HepG2 (cell line): ENCODE measurements at regions not wholly inside any gene's neighbourhood (a gene's known extent, or its start where the extent isn't known, plus 50 kb on each side); places are given as distances from the start of the nearest gene placed in this dataset.
"Not testable (repeated sequence)": the region's sequence is repeated elsewhere in the genome, so short reads cannot be mapped to it uniquely, and the experiment has no call there.

ENCODE experiments used
- ATAC-seq: fragments of 200-7000 bp; cut with Tn5 transposase; 3 replicates; pipeline ENCODE4 v1.9.1; 2020; ENCODE audit warnings: mild to moderate bottlenecking, moderate library complexity
- BruUV-seq: library from RNA; stranded (reverse); fragments of 400-500 nt; replicated peaks from 2 replicates; lab custom pipeline; 2021; lab: Mats Ljungman, UMichigan
- CTCF ChIA-PET: fragments of 300-600 bp; formaldehyde crosslinking; extraction: SDS; loops from one replicate; lab custom pipeline; 2021; ENCODE audit warnings: low total read pairs, inconsistent platforms, low intra/inter-chr PET ratio; lab: Yijun Ruan, JAX
- POLR2A ChIA-PET: fragments of 350-600 bp; sonication (Branson Sonifier 250); formaldehyde crosslinking; loops from one replicate; lab custom pipeline; 2020; ENCODE audit warnings: antibody characterized with exemption, inconsistent platforms; lab: Yijun Ruan, JAX
- DNase-seq: peaks from one replicate; pipeline ENCODE4 v3.0.0-alpha.2; 2015; ENCODE audit warnings: low spot score
- FAIRE-seq: peaks from 3 replicates; lab custom pipeline; 2011; peaks lifted over from hg19 to GRCh38; lab: Jason Lieb, UNC
- H2AFZ ChIP-seq: one replicate; pipeline ENCODE4 v1.6.1; 2011; ENCODE audit warnings: low read length, inconsistent platforms
- H3K27ac ChIP-seq: fragments of 300-600 bp; 3 replicates; pipeline ENCODE4 v1.8.0; 2011; ENCODE audit warnings: mixed run types, mild to moderate bottlenecking, mixed read lengths, low read length, inconsistent platforms; ENCODE audit not compliant: insufficient read depth; ENCODE audit errors: extremely low read length
- H3K27me3 ChIP-seq, 2 experiments: fragments of 200-600 bp in 1 of 2; 2 replicates in 1 of 2; 3 replicates in 1 of 2; pipeline versions ENCODE4 v1.6.0 to v1.8.0; 2011; ENCODE audit warnings: low read length in 2 of 2, mild to moderate bottlenecking in 2 of 2, moderate library complexity in 2 of 2, inconsistent platforms in 1 of 2; ENCODE audit not compliant: insufficient read depth in 2 of 2, control insufficient read depth in 1 of 2
- H3K36me3 ChIP-seq, 2 experiments: fragments of 200-600 bp in 1 of 2; replicated peaks in 1 of 2; 2 replicates in 1 of 2; 3 replicates in 1 of 2; pipeline versions ENCODE4 v1.5.1 to v1.8.0; 2011; ENCODE audit warnings: low read length in 2 of 2, inconsistent platforms in 1 of 2; ENCODE audit not compliant: insufficient read depth in 2 of 2, control insufficient read depth in 1 of 2
- H3K4me1 ChIP-seq: 2 replicates; pipeline ENCODE4 v1.5.1; 2012; ENCODE audit warnings: low read length, inconsistent platforms; ENCODE audit not compliant: insufficient read depth
- H3K4me2 ChIP-seq: 2 replicates; pipeline ENCODE4 v1.6.0; 2011; ENCODE audit warnings: low read depth, low read length, inconsistent platforms
- H3K4me3 ChIP-seq, 3 experiments: fragments of 200-600 bp in 1 of 3; sonication (generic), shearing (Covaris generic) in 1 of 3; replicated peaks in 1 of 3; 2 replicates each; pipeline ENCODE4 v1.5.1; 2011 to 2016; ENCODE audit warnings: low read length in 3 of 3, inconsistent platforms in 2 of 3, low read depth in 2 of 3, mild to moderate bottlenecking in 2 of 3, control low read depth in 1 of 3, mixed read lengths in 1 of 3; ENCODE audit not compliant: insufficient read depth in 1 of 3
- H3K79me2 ChIP-seq: one replicate; pipeline ENCODE4 v1.6.1; 2011; ENCODE audit warnings: low read length, inconsistent platforms; ENCODE audit not compliant: insufficient read depth
- H3K9ac ChIP-seq: 2 replicates; pipeline ENCODE4 v1.6.0; 2011; ENCODE audit warnings: mild to moderate bottlenecking, low read depth, low read length, inconsistent platforms; ENCODE audit not compliant: insufficient read depth
- H3K9me3 ChIP-seq: 2 replicates; pipeline ENCODE4 v1.5.1; 2012; ENCODE audit warnings: mild to moderate bottlenecking, low read length
- H4K20me1 ChIP-seq: 2 replicates; pipeline ENCODE4 v1.6.0; 2011; ENCODE audit warnings: inconsistent platforms, mild to moderate bottlenecking, low read length, moderate library complexity; ENCODE audit not compliant: insufficient read depth
- ARNT2 ChIP-seq: sonication (generic); formaldehyde crosslinking; IDR thresholded peaks from 2 replicates; pipeline ENCODE4 v1.8.0; 2022; ENCODE audit warnings: mild to moderate bottlenecking, low read depth, missing genetic modification reagents, moderate library complexity
- ATF7-NPFF ChIP-seq: sonication (generic); formaldehyde crosslinking; IDR thresholded peaks from 2 replicates; pipeline ENCODE4 v1.8.1; 2023; ENCODE audit warnings: mild to moderate bottlenecking, low read depth, missing genetic modification reagents, moderate library complexity
- NFKBIZ ChIP-seq: IDR thresholded peaks from 2 replicates; pipeline ENCODE4 v1.6.1; 2018; ENCODE audit warnings: missing genetic modification reagents, missing compliant biosample characterization
- ZMYM2 ChIP-seq: sonication (generic); formaldehyde crosslinking; IDR thresholded peaks from 2 replicates; pipeline ENCODE4 v1.8.0; 2022; ENCODE audit warnings: mild to moderate bottlenecking, missing genetic modification reagents
- ZNF10 ChIP-seq: sonication (generic); formaldehyde crosslinking; IDR thresholded peaks from 2 replicates; pipeline ENCODE4 v1.4.0; 2020; ENCODE audit warnings: mild to moderate bottlenecking, low read depth, missing genetic modification reagents, borderline replicate concordance
- ZNF18 ChIP-seq: sonication (generic); formaldehyde crosslinking; IDR thresholded peaks from 2 replicates; pipeline ENCODE4 v1.8.0; 2022; ENCODE audit warnings: mild to moderate bottlenecking, missing genetic modification reagents; ENCODE audit not compliant: insufficient replicate concordance
- ZNF605 ChIP-seq: sonication (generic); formaldehyde crosslinking; IDR thresholded peaks from 2 replicates; pipeline ENCODE4 v1.8.0; 2022; ENCODE audit warnings: mild to moderate bottlenecking, missing genetic modification reagents
- ZNF850 ChIP-seq: sonication (generic); formaldehyde crosslinking; conservative IDR thresholded peaks from 2 replicates; pipeline ENCODE4 v1.9.0; 2021; ENCODE audit warnings: mild to moderate bottlenecking, missing genetic modification reagents
- ZNF883 ChIP-seq: sonication (generic); formaldehyde crosslinking; IDR thresholded peaks from 2 replicates; pipeline ENCODE4 v1.5.1; 2020; ENCODE audit warnings: mild to moderate bottlenecking, missing genetic modification reagents; ENCODE audit errors: not compliant biosample characterization
- WGBS: methylation state at CpG from one replicate; pipeline ENCODE4 v1.1.6; 2017; ENCODE audit warnings: low lambda C conversion rate; 5-methylcytosine and 5-hydroxymethylcytosine counted together
- in situ Hi-C: cut with HindIII; loops from 2 replicates; pipeline ENCODE4 v1.10.0; 2017; ENCODE audit warnings: low pct_unique_long_range_greater_than_20kb; ENCODE audit not compliant: extremely low pct_ligation_motif_present
- intact Hi-C: fragments of 100-400 bp; cut with micrococcal nuclease; formaldehyde crosslinking; loops from one replicate; pipeline ENCODE4 v1.10.0; 2022; ENCODE audit not compliant: unreplicated experiment

- 93% methylated on average over 5 of the region's 5 CpGs for WGBS
- H4K20me1 ChIP-seq, in situ Hi-C loops, BruUV-seq, H3K4me2 ChIP-seq, H3K36me3 ChIP-seq, CTCF ChIA-PET, H3K9me3 ChIP-seq, ATAC-seq, H3K79me2 ChIP-seq, H3K27ac ChIP-seq, POLR2A ChIA-PET, H3K4me3 ChIP-seq, H3K27me3 ChIP-seq, H3K4me1 ChIP-seq, H3K9ac ChIP-seq, DNase-seq, FAIRE-seq, H2AFZ ChIP-seq, intact Hi-C loops: not testable (repeated sequence)
These were observed 169.8 kb upstream of the NANOGP8 start for GRCh38 chr15:35254908-35255307.

- in situ Hi-C loops = no loop called here
- Histone ChIP-seq H2AFZ (no peak overlapping the region), H4K20me1 (no peaks in the 10 kb centered on the region), H3K4me1 (no peaks in the 10 kb centered on the region), H3K4me3 (no peak overlapping the region), H3K79me2 (no peaks in the 10 kb centered on the region), H3K27ac (no peak overlapping the region), H3K9ac (no peak overlapping the region), H3K36me3 (no peaks in the 10 kb centered on the region), H3K4me2 (no peak overlapping the region), H3K9me3 (no peaks in the 10 kb centered on the region), H3K27me3 (no peaks in the 10 kb centered on the region)
- WGBS = 76% methylated on average over 1 of the region's 1 CpG
- no TSS peak for BruUV-seq
- DNase-seq = no peak
- ATAC-seq = no peak
- CTCF ChIA-PET = no interaction called here
- intact Hi-C loops = no loop called here
- TF ChIP-seq ZNF883 (CRISPR knock-in tag) = no peak
- no peak for TF ChIP-seq NFKBIZ
- no peak for TF ChIP-seq ZNF850
- no peak for TF ChIP-seq ZMYM2 (CRISPR knock-in tag)
- no peak for TF ChIP-seq ZNF18 (CRISPR knock-in tag)
- no peak for TF ChIP-seq ZNF10 (CRISPR knock-in tag)
- TF ChIP-seq ZNF605 (CRISPR knock-in tag) = no peak
- TF ChIP-seq ARNT2 (CRISPR knock-in tag) = no peak
- no peak for TF ChIP-seq ATF7-NPFF
- POLR2A ChIA-PET = no interaction called here
- FAIRE-seq = no peak
These were observed 169.0 kb upstream of the NANOGP8 start for GRCh38 chr15:35254062-35254461.
